8988T (cell line): ENCODE measurements at regions not wholly inside any gene's neighbourhood (a gene's known extent, or its start where the extent isn't known, plus 50 kb on each side); places are given as distances from the start of the nearest gene placed in this dataset.

Experiments used
- DNase-seq: peaks from one replicate; pipeline ENCODE4 v3.0.0; 2011

DNA sequence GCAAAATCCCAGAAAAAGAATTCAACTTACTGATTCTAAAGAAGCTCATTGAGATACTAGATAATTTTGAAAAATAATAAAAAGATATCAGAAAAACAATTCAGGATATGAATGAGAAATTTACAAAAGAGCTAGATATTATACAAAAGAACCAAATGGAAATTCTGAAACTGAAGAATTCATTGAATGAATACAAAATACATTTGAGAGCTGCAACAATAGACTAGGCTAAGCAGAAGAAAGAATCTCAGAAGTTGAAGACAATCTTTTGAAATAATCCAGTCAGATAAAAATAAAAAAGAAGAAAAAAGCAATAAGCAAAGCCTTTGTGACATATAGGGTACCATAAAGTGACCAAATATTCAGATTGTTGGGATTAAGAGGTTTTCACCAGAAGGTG, 206.0 kb downstream of the CD109 start:
- no peak for DNase-seq

DNA sequence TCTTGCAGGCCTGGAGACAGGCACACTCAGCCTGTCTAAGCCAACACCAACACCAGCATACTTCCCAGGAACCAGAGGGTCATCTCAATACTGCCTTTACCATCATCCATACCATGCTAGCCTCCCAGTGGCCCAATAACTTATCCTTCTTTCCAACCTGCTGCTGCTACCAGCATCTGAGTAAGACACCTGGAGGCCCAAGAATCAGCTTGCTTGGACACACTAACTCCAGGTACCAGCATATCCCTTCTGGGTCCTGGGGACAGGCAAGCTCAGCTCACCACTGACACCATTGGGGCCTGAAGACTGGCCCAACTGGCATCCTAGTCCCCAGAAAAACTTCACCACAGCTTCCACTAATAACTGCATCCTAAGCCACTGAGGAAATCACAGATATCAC, 205.3 kb downstream of the CD109 start:
- DNase-seq, result no peak

GRCh38 chr6:73898599-73898998, 202.6 kb downstream of the CD109 start:
- no peak for DNase-seq

DNA sequence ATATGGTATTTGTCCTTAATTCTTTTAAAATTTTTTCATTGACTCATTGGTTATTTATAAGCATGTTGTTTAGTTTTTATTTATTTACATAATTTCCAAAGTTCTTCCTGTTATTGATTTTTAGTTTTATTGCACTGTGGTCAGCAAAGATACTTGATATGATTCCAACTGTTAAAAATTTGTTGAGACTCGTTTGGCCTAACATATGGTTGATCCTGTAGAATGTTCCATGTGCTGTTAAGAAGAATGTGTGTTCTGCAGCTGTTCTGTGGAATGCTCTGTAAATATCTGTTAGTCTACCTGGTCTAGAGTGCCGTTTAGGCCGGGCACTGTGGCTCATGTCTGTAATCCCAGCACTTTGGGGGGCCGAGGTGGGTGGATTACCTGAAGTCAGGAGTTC, 197.7 kb downstream of the CD109 start:
- DNase-seq, result no peak

DNA sequence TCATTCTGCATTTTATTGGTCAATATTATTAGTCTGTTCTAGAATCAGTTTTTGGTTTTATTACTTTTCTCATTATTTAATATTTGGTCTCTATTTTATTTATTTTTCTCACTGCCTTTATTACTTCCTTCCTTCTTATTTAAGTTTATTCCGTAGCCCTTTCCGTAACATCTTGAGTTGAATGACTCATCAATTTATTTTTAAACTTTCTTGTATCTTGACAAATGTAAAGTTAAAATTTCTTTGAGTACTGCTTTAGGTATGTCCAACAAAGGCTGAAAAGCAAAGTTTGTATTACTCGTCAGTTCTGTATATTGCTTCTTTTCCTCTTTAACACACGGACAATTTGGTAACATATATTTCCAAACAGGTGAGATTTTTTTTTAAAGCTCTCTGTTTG, 192.0 kb downstream of the CD109 start:
- DNase-seq, result no peak

DNA sequence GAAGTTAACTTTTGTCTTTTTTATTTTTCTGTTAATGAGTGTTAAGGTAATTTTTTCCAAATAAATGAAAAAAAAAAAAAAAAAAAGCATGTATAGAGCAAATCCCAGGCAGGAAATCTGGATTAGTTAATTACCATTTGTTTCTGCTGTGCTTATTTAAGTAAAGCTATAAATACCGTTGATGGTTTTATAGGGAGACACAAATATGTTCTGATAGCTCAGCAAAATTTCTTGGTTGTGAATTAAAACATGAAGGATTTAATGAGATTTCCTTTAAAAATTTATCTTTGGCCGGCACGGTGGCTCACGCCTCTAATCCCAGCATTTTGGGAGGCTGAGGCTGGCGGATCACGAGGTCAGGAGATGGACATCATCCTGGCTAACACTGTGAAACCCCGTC, 189.4 kb downstream of the CD109 start:
- no peak for DNase-seq

- no peak for DNase-seq
Observed at GRCh38 chr6:73884540-73884939, 188.5 kb downstream of the CD109 start.

DNA sequence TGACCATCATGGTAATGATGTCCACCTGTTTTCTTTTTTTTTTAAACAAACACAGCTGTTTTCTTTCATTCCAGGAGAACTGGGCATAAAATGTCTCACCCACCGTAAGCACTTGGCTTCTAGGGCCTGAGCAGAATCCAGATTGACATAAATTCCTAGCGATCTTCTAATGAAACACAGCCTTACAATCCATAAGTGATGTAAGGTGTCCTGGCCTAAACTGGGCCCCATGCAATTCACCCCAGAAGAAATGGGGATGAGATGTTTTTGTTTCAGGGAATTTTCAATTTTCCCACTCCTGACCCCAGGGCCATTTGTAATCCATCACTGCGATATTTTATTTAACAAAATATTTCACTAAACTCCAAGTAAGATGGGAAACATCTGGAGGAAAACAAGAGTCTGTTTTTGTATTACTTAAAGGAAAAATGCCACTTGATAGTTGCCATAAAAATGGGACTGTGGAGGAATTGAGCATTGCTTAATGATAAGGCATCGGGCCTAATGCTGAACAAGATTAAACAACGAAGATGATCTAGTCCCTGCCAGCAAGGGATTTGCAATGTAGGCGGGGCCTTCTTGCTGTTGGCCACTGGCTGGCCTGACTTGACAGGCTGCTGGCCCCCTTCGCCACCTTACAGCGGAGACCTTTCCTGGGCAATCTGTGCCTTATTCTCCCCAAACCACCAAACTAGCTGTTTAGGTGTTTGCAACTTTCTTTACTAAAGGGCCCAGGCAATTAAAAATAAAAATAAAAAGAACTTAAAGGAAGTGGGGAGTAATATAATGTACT, 183.7 kb downstream of the CD109 start:
- no peak for DNase-seq

GRCh38 chr6:73878403-73878802, 182.4 kb downstream of the CD109 start:
- no peak for DNase-seq
